ENCODE measurements at regions not wholly inside any gene's neighbourhood (a gene's known extent, or its start where the extent isn't known, plus 50 kb on each side); places are given as distances from the start of the nearest gene placed in this dataset.

- TF ChIP-seq CTCF (conservative IDR thresholded peaks at IDR 0.05; ENCODE audit: low read length) (no peak), EZH2phosphoT487 (IDR thresholded peaks at IDR 0.05; ENCODE audit: borderline replicate concordance) (no peak)
Measured at GRCh38 chr2:8524388-8524787, 157.5 kb upstream of the ID2 start.

Data from Loucy (cell line).